HG03565 (cell line): ENCODE measurements at regions not wholly inside any gene's neighbourhood (a gene's known extent, or its start where the extent isn't known, plus 50 kb on each side); places are given as distances from the start of the nearest gene placed in this dataset.
"Not testable (repeated sequence)": the region's sequence is repeated elsewhere in the genome, so short reads cannot be mapped to it uniquely, and the experiment has no call there.

ENCODE experiments used
- ATAC-seq: cut with Tn5 transposase; IDR thresholded peaks from one replicate; pipeline ENCODE4 v1.9.1; 2021; ENCODE audit warnings: mild to moderate bottlenecking, moderate library complexity; ENCODE audit not compliant: unreplicated experiment

- no peak for ATAC-seq
These were observed 488.9 kb upstream of the CA10 start for GRCh38 chr17:52647411-52647810.

GRCh38 chr17:52636443-52636842 lies 477.9 kb upstream of the CA10 start:
- ATAC-seq: no peak

- ATAC-seq: no peak
These were observed 448.1 kb upstream of the CA10 start for GRCh38 chr17:52606590-52606989.

- no peak for ATAC-seq
These were observed 447.6 kb upstream of the CA10 start for GRCh38 chr17:52606098-52606497.

GRCh38 chr17:52604105-52604504 lies 445.6 kb upstream of the CA10 start:
- ATAC-seq: no peak

GRCh38 chr17:52597452-52598215 lies 439.1 kb upstream of the CA10 start:
- ATAC-seq: not testable (repeated sequence)

- no peak for ATAC-seq
These were observed 436.0 kb upstream of the CA10 start for GRCh38 chr17:52594516-52594915.

GRCh38 chr17:52546990-52547389 lies 388.5 kb upstream of the CA10 start:
- ATAC-seq: no peak

- no peak for ATAC-seq
These were observed 388.0 kb upstream of the CA10 start for GRCh38 chr17:52546493-52546892.

- ATAC-seq: no peak
These were observed 378.9 kb upstream of the CA10 start for GRCh38 chr17:52537421-52537820.

GRCh38 chr17:52536489-52536888 lies 378.0 kb upstream of the CA10 start:
- ATAC-seq: no peak

GRCh38 chr17:52532373-52532772 lies 373.9 kb upstream of the CA10 start:
- no peak for ATAC-seq

- no peak for ATAC-seq
These were observed 365.7 kb upstream of the CA10 start for GRCh38 chr17:52524096-52524637.

- no peak for ATAC-seq
These were observed 358.7 kb upstream of the CA10 start for GRCh38 chr17:52517176-52517575.

- no peak for ATAC-seq
These were observed 357.4 kb upstream of the CA10 start for GRCh38 chr17:52515927-52516326.

- no peak for ATAC-seq
These were observed 347.1 kb upstream of the CA10 start for GRCh38 chr17:52505601-52506000.

GRCh38 chr17:52504081-52504480 lies 345.6 kb upstream of the CA10 start:
- ATAC-seq: no peak

GRCh38 chr17:52495646-52496045 lies 337.1 kb upstream of the CA10 start:
- ATAC-seq: no peak

GRCh38 chr17:52482271-52482670 lies 323.8 kb upstream of the CA10 start:
- ATAC-seq: no peak

GRCh38 chr17:52477824-52478699 lies 319.5 kb upstream of the CA10 start:
- no peak for ATAC-seq

GRCh38 chr17:52476638-52477313 lies 318.3 kb upstream of the CA10 start:
- no peak for ATAC-seq
